ENCODE measurements at regions not wholly inside any gene's neighbourhood (a gene's known extent, or its start where the extent isn't known, plus 50 kb on each side); places are given as distances from the start of the nearest gene placed in this dataset.

DNA sequence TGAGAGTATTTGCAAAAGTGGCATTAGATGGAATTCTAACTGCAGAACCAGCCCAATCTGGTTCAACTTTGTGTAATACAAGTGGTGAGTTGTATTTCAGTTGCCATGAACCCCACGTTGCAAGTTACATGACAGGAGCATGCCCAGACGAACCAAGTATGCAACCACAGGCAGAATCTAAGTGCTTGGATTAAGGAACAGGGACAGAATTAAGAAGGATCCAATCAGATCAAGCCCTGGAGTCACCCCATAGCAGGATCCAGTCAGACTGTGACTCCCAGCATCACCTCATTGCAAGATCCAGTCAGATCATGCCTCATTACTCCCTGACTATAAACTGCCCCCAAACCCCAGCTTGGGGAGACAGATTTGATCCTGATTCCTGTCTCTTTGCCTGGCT, 388.7 kb upstream of the NRP1 start:
- H3K4me3 ChIP-seq (ENCODE audit: low read depth, low read length), result no peak overlapping the region
- TF ChIP-seq, protein P1, sequence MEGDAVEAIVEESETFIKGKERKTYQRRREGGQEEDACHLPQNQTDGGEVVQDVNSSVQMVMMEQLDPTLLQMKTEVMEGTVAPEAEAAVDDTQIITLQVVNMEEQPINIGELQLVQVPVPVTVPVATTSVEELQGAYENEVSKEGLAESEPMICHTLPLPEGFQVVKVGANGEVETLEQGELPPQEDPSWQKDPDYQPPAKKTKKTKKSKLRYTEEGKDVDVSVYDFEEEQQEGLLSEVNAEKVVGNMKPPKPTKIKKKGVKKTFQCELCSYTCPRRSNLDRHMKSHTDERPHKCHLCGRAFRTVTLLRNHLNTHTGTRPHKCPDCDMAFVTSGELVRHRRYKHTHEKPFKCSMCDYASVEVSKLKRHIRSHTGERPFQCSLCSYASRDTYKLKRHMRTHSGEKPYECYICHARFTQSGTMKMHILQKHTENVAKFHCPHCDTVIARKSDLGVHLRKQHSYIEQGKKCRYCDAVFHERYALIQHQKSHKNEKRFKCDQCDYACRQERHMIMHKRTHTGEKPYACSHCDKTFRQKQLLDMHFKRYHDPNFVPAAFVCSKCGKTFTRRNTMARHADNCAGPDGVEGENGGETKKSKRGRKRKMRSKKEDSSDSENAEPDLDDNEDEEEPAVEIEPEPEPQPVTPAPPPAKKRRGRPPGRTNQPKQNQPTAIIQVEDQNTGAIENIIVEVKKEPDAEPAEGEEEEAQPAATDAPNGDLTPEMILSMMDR (IDR thresholded peaks at IDR 0.05; ENCODE audit: insufficient read depth, low read depth, low read length, missing control alignments), result no peak
- no peak for DNase-seq (ENCODE audit: low read depth)

DNA sequence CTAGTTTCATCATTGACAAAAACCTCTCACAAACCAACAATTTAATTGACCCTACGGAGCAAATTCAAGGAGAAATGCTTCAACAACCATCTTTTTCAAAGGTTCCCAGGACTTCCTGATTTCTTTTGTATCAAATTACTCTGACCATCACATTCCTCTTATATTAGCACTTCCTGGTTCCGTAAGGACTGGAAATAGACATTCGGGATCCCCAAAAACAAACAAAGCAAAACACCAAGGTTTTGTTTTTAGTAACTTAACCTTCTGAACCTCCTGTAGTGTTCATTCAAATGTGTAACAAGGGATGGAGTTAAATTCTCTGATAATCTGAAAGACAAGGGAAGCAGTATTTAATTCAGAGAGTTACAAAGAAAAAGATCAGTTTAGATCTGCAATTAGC, 387.6 kb upstream of the NRP1 start:
- no peak for DNase-seq (ENCODE audit: low read depth)
- TF ChIP-seq, protein P1 (IDR thresholded peaks at IDR 0.05; ENCODE audit: insufficient read depth, low read depth, low read length, missing control alignments), result no peak
- no peak overlapping the region for H3K4me3 ChIP-seq (ENCODE audit: low read depth, low read length)

DNA sequence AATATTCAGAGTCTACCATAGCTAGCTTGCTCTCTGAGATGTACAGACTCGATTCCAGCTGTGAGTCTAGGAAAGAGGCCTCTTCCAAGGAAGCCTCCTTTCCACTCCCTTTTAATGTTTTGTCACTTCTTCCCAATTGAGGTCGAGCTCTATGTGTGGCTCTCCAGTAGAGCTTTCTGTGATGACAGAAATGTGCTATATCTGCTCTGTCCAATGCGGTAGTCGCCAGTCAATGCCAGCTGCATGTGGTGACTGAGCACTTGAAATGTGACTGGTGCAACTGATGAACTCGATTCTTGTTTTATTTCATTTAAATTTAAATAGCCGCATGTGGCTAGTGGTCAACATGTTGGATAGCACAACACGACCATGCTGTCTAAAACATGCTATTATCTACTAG, 387.0 kb upstream of the NRP1 start:
- TF ChIP-seq, protein P1 (IDR thresholded peaks at IDR 0.05; ENCODE audit: insufficient read depth, low read depth, low read length, missing control alignments), result no peak
- H3K4me3 ChIP-seq (ENCODE audit: low read depth, low read length), result no peak overlapping the region
- DNase-seq (ENCODE audit: low read depth), result no peak

DNA sequence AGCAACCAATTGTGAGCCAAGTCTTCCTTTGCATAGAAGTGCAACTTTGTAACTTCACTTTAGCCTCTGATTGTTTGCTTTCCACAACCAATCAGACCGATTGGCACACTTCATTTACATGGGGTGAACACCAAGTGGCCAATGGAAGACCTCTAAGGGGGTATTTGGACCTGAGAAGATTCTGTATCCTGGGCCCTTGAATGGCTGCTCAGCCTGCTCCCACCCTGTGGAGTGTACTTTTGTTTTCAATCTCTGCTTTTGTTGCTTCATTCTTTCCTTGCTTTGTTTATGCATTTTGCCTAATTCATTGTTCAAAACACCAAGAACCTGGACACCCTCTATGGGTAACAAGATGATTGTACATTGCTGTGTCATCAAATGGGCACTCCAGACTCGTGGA, 385.7 kb upstream of the NRP1 start:
- no peak for DNase-seq (ENCODE audit: low read depth)
- H3K4me3 ChIP-seq (ENCODE audit: low read depth, low read length), result no peak overlapping the region
- TF ChIP-seq, protein P1 (IDR thresholded peaks at IDR 0.05; ENCODE audit: insufficient read depth, low read depth, low read length, missing control alignments), result no peak

DNA sequence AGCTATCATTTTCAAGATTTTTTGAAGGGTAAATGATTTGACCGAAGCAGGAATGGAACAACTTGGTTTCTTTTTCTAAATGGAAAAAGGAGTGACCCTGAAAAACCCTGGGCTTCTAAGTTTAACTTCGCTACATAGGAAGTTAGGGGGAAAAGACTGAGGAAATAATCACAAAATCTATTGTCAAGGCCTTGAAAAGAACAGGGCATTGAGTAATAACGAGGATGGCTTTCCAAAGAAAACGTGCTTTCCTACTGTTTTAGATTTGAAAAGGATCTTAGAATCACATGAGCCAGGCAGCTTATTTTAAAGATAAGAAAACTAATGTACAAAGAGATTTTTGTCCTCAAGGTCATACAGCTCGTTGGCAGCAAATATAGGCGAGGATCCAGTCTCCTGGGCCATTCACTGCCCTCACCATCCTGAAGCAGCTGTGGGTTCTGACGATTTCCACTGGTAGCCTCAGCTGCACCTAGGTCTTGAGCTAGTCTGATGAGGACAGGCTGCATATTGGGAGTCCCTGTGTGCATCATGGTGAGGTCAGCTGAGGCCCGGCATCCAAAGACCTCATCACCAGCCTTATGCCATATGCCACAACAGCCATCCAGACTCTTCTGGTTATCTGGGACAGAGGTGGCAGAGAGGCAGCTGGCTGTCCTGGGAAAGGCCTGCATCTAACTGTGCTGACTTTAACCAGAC, 384.7 kb upstream of the NRP1 start:
- no peak overlapping the region for H3K4me3 ChIP-seq (ENCODE audit: low read depth, low read length)
- TF ChIP-seq, protein P1 (IDR thresholded peaks at IDR 0.05; ENCODE audit: insufficient read depth, low read depth, low read length, missing control alignments), result no peak
- DNase-seq (ENCODE audit: low read depth), result no peak

DNA sequence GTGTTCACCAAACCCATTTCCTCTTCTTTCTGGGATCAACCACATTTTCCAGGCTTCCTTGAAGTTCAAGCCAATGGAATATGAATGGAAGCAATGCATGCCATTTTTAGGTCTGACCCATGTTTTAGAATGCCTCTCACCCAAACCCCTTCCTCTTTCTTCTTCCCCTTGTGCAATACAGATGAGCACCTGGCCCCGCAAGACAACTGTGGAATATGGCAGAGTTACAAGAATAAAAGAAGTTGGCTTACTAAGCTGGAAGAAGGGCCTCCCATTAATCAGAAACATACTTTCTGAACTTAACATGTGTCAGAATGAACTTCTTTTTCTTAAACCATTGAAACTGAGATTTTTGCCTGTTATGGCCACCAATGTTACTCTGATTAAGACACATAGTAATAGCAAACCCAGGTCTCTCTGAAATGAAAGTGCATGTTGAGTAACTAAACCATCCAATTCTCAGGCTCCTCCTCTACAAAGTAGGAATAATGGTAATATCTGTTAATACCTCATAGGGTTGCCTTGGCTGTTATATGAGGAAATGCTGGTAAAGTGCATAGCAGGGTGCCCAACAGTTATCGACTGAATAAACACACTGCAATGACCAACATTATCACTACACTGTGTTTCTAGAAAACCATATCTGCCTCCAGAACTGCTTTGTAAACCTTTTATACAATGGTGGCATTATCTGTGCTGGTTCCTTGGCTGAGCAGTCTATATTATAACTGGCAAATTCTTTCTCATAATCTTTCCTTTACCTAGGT, 382.2 kb upstream of the NRP1 start:
- H3K4me3 ChIP-seq (ENCODE audit: low read depth, low read length), result no peak overlapping the region
- peak; percentile 48 for DNase-seq (ENCODE audit: low read depth)
- TF ChIP-seq, protein P1 (IDR thresholded peaks at IDR 0.05; ENCODE audit: insufficient read depth, low read depth, low read length, missing control alignments), result no peak
